Motor neuron (in vitro differentiated cells): ENCODE measurements at regions not wholly inside any gene's neighbourhood (a gene's known extent, or its start where the extent isn't known, plus 50 kb on each side); places are given as distances from the start of the nearest gene placed in this dataset.
A peak's percentile ranks its signal among the peaks of the same experiment; 100 is the strongest.

Experiments
- ATAC-seq, 8 experiments: fragments of 200-7000 bp; cut with Tn5 transposase; replicated peaks in 6 of 8; 2 replicates each; pipeline ENCODE4 v1.8.0; 2021; ENCODE audit warnings: mild to moderate bottlenecking in 8 of 8, moderate library complexity in 8 of 8
- H3K27ac ChIP-seq, 2 donors: fragments of 250-450 bp; sonication (Bioruptor Pico); 2 replicates each; pipeline ENCODE4 v1.9.0; 2021; ENCODE audit warnings: antibody characterized with exemption in 2 of 2, mild to moderate bottlenecking in 2 of 2, moderate library complexity in 1 of 2
- H3K4me1 ChIP-seq, 2 donors: fragments of 250-450 bp; sonication (Bioruptor Pico); replicated peaks in 1 of 2; 2 replicates each; pipeline ENCODE4 v1.6.1; 2021; ENCODE audit warnings: antibody characterized with exemption in 2 of 2, mild to moderate bottlenecking in 2 of 2, moderate library complexity in 1 of 2
- H3K4me3 ChIP-seq, 5 donors: fragments of 250-450 bp; sonication (Bioruptor Pico); 2 replicates each; pipeline ENCODE4 v1.9.0; 2021; ENCODE audit warnings: antibody characterized with exemption in 5 of 5, mild to moderate bottlenecking in 5 of 5, moderate library complexity in 4 of 5
- WGBS, 10 experiments: fragments of 450-650 bp; shearing (Covaris generic); methylation state at CpG; one replicate each; pipeline ENCODE4 v1.0.0; 2022; 5-methylcytosine and 5-hydroxymethylcytosine counted together
- in situ Hi-C, 9 experiments: fragments of 400-800 bp; cut with MboI; loops; one replicate each; pipeline ENCODE4 v1.15.0; 2021; ENCODE audit warnings: low sequenced_read_pairs in 9 of 9, low pct_unique_long_range_greater_than_20kb in 2 of 9; ENCODE audit not compliant: unreplicated experiment in 9 of 9

GRCh38 chr13:111936267-111936925 is 130.6 kb upstream of the SOX1 start:
- 17 to 100% (median 53%) methylated on average over 1 to 2 of the region's 3 CpGs; no CpG with 5 or more reads in 6 of the 10 experiments for WGBS, 10 experiments
- Histone ChIP-seq H3K4me1 (peaks cover 0 to 4% of the 10 kb centered on the region in 2 donors), H3K27ac (no peak overlapping the region), H3K4me3 (no peak overlapping the region)
- in situ Hi-C loops = no loop called here
- no peak for ATAC-seq

- H3K4me1 ChIP-seq = peaks cover 0 to 4% of the 10 kb centered on the region in 2 donors
- peak in 5 of 8 experiments; percentile 11 to 93 (median 46) for ATAC-seq
- 0 to 100% (median 80%) methylated on average over 1 to 5 of the region's 9 CpGs; no CpG with 5 or more reads in 3 of the 10 experiments for WGBS, 10 experiments
- no peak overlapping the region for H3K4me3 ChIP-seq
- no peak overlapping the region for H3K27ac ChIP-seq
- in situ Hi-C loops = no loop called here
Observed at GRCh38 chr13:111937777-111938311, 129.1 kb upstream of the SOX1 start.

- H3K4me3 ChIP-seq = no peak overlapping the region
- ATAC-seq = peak in 1 of 8 experiments; percentile 26
- 0 to 88% (median 50%) methylated on average over 2 to 14 of the region's 14 CpGs; no CpG with 5 or more reads in 1 of the 10 experiments for WGBS, 10 experiments
- H3K4me1 ChIP-seq = peaks cover 0 to 4% of the 10 kb centered on the region in 2 donors
- in situ Hi-C loops = no loop called here
- H3K27ac ChIP-seq = no peak overlapping the region
Observed at GRCh38 chr13:111938741-111939665, 127.9 kb upstream of the SOX1 start.

- ATAC-seq = no peak
- in situ Hi-C loops = no loop called here
- WGBS, 10 experiments = 0 to 92% (median 40%) methylated on average over 1 to 3 of the region's 3 CpGs; no CpG with 5 or more reads in 6 of the 10 experiments
- Histone ChIP-seq H3K4me3 (no peak overlapping the region), H3K27ac (no peak overlapping the region), H3K4me1 (peaks cover 0 to 4% of the 10 kb centered on the region in 2 donors)
Observed at GRCh38 chr13:111939666-111940278, 127.2 kb upstream of the SOX1 start.

GRCh38 chr13:111940892-111941291 is 126.1 kb upstream of the SOX1 start:
- WGBS, 10 experiments = 25 to 100% (median 85%) methylated on average over 2 to 4 of the region's 4 CpGs; no CpG with 5 or more reads in 4 of the 10 experiments
- Histone ChIP-seq H3K4me1 (peaks cover 0 to 4% of the 10 kb centered on the region in 2 donors), H3K4me3 (no peak overlapping the region), H3K27ac (no peak overlapping the region)
- in situ Hi-C loops = no loop called here
- ATAC-seq = no peak

- ATAC-seq = no peak
- in situ Hi-C loops = no loop called here
- Histone ChIP-seq H3K4me1 (peaks cover 0 to 4% of the 10 kb centered on the region in 2 donors), H3K4me3 (no peak overlapping the region), H3K27ac (no peak overlapping the region)
- WGBS, 10 experiments = 25 to 100% (median 90%) methylated on average over 1 to 7 of the region's 8 CpGs; no CpG with 5 or more reads in 1 of the 10 experiments
Observed at GRCh38 chr13:111941845-111942447, 125.0 kb upstream of the SOX1 start.

GRCh38 chr13:111943229-111943795 is 123.6 kb upstream of the SOX1 start:
- in situ Hi-C loops = no loop called here
- no peaks in the 10 kb centered on the region for H3K4me1 ChIP-seq
- no peak overlapping the region for H3K27ac ChIP-seq
- 40 to 100% (median 67%) methylated on average over 1 to 5 of the region's 18 CpGs; no CpG with 5 or more reads in 3 of the 10 experiments for WGBS, 10 experiments
- peak in 1 of 8 experiments; percentile 32 for ATAC-seq
- H3K4me3 ChIP-seq = no peak overlapping the region

- in situ Hi-C loops = no loop called here
- no peak overlapping the region for H3K27ac ChIP-seq
- 22 to 90% (median 79%) methylated on average over 2 to 10 of the region's 16 CpGs; no CpG with 5 or more reads in 6 of the 10 experiments for WGBS, 10 experiments
- ATAC-seq = no peak
- H3K4me1 ChIP-seq = no peaks in the 10 kb centered on the region
- H3K4me3 ChIP-seq = no peak overlapping the region
Observed at GRCh38 chr13:111944171-111944583, 122.8 kb upstream of the SOX1 start.

GRCh38 chr13:111945086-111945485 is 121.9 kb upstream of the SOX1 start:
- in situ Hi-C loops = no loop called here
- WGBS, 10 experiments = 32 to 97% (median 67%) methylated on average over 1 to 6 of the region's 16 CpGs; no CpG with 5 or more reads in 2 of the 10 experiments
- ATAC-seq = no peak

GRCh38 chr13:111946214-111946613 is 120.7 kb upstream of the SOX1 start:
- 30 to 96% (median 67%) methylated on average over 1 to 7 of the region's 10 CpGs; no CpG with 5 or more reads in 2 of the 10 experiments for WGBS, 10 experiments

More at GRCh38 chr13:111945086-111945485, 121.9 kb upstream of the SOX1 start:
- H3K4me1 ChIP-seq = no peaks in the 10 kb centered on the region
- H3K27ac ChIP-seq = no peak overlapping the region
- no peak overlapping the region for H3K4me3 ChIP-seq

GRCh38 chr13:111947026-111947810 is 119.7 kb upstream of the SOX1 start:
- 20 to 93% (median 75%) methylated on average over 1 to 9 of the region's 16 CpGs; no CpG with 5 or more reads in 4 of the 10 experiments for WGBS, 10 experiments
- in situ Hi-C loops = no loop called here

More at GRCh38 chr13:111946214-111946613, 120.7 kb upstream of the SOX1 start:
- Histone ChIP-seq H3K4me3 (no peak overlapping the region), H3K4me1 (no peaks in the 10 kb centered on the region), H3K27ac (no peak overlapping the region)
- in situ Hi-C loops = no loop called here
- peak in 1 of 8 experiments; percentile 10 for ATAC-seq

More at GRCh38 chr13:111947026-111947810, 119.7 kb upstream of the SOX1 start:
- peaks cover 0 to under 1% of the 10 kb centered on the region in 2 donors for H3K4me1 ChIP-seq
- H3K27ac ChIP-seq = no peak overlapping the region
- ATAC-seq = no peak
- no peak overlapping the region for H3K4me3 ChIP-seq
